Central memory CD8-positive, alpha-beta T cell (primary cell): ENCODE measurements at regions not wholly inside any gene's neighbourhood (a gene's known extent, or its start where the extent isn't known, plus 50 kb on each side); places are given as distances from the start of the nearest gene placed in this dataset.

Experiments used
- ATAC-seq: fragments of 150-1000 bp; cut with Tn5 transposase; replicated peaks from 2 replicates; pipeline ENCODE4 v1.10.0; 2022; ENCODE audit warnings: mild to moderate bottlenecking, moderate FRiP score, moderate number of reproducible peaks; ENCODE audit not compliant: poor library complexity, severe bottlenecking; ENCODE audit errors: extremely low read depth
- DNase-seq, 2 donors: peaks; one replicate each; pipeline ENCODE4 v3.0.0; 2021; ENCODE audit warnings: low spot score in 2 of 2
- H3K27ac Mint-ChIP-seq: one replicate; pipeline ENCODE4 v1.8.0; 2022; ENCODE audit warnings: low read depth, mild to moderate bottlenecking, moderate library complexity, mixed read lengths
- H3K27me3 Mint-ChIP-seq: one replicate; pipeline ENCODE4 v1.8.0; 2022; ENCODE audit warnings: mixed read lengths
- H3K36me3 Mint-ChIP-seq: one replicate; pipeline ENCODE4 v1.8.0; 2022; ENCODE audit warnings: mild to moderate bottlenecking, moderate library complexity, mixed read lengths; ENCODE audit not compliant: insufficient read depth
- H3K4me1 Mint-ChIP-seq: one replicate; pipeline ENCODE4 v1.8.0; 2022; ENCODE audit warnings: mixed read lengths
- H3K4me3 Mint-ChIP-seq: one replicate; pipeline ENCODE4 v1.8.0; 2022; ENCODE audit warnings: mild to moderate bottlenecking, moderate library complexity, mixed read lengths
- H3K9me3 Mint-ChIP-seq: one replicate; pipeline ENCODE4 v1.8.0; 2022; ENCODE audit warnings: mixed read lengths

DNA sequence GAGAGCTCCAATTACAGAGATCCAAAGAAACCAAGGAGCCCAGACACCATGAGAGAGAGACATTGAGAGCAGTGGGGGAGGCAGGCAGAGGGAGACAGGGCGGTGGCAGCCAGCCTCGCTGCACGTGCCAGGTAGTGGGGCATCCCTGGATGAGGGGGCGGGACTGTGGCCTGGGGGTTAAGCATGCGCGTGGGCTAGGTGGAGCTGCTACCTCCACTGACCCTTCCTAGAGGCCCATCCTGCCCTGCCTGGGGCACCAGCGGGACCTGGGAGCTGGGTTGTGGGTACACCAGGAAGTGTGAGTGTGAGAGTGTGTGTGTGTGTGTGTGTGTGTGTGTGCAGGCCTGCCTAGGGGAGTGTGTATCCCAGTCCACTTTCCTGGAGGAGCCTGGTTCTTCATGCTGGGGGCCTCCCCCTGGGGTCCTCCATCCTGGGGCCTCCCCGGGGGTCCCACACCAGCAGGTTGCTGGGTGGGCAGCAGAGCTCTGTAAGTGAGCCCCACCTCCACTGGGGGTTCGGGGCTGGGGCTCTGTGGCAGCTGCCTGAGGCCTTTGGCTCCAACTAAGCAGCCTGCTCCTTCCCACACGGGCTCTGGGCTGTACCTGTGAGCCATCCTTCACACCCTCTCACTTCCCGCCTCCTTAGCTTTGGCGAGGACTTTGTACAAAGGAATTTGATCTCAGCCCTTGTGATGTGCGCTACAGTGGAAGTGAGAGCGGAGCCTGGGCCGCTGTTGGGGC lies 127.4 kb downstream of the IRF8 start:
- peaks cover 2% of the 10 kb centered on the region for H3K36me3 Mint-ChIP-seq
- no peak for ATAC-seq
- H3K27me3 Mint-ChIP-seq = peaks cover 56% of the 10 kb centered on the region
- no peak for DNase-seq
- no peak overlapping the region for H3K4me3 Mint-ChIP-seq
- H3K4me1 Mint-ChIP-seq = no peaks in the 10 kb centered on the region
- H3K9me3 Mint-ChIP-seq = peaks cover 15% of the 10 kb centered on the region
- no peak overlapping the region for H3K27ac Mint-ChIP-seq

DNA sequence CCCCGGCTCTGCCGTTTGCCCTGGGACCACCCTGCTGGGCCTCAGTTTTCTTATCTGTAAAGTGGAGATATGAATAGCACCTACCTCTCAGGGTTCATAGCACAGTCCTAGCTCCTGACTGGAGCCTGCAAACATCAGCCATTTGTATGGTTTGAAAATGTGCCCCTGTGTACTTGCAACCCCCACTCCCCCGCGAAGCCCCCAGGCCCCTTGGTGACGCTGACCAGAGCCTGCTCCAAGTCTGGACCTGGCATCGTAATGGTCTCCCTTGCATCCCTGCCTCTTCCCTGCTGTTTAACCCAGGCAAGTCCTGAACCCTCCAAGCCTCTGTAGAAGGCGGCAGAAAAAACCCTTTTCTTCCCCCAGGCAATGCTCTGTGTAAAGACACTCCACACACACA lies 128.0 kb downstream of the IRF8 start:
- H3K4me1 Mint-ChIP-seq = no peaks in the 10 kb centered on the region

DNA sequence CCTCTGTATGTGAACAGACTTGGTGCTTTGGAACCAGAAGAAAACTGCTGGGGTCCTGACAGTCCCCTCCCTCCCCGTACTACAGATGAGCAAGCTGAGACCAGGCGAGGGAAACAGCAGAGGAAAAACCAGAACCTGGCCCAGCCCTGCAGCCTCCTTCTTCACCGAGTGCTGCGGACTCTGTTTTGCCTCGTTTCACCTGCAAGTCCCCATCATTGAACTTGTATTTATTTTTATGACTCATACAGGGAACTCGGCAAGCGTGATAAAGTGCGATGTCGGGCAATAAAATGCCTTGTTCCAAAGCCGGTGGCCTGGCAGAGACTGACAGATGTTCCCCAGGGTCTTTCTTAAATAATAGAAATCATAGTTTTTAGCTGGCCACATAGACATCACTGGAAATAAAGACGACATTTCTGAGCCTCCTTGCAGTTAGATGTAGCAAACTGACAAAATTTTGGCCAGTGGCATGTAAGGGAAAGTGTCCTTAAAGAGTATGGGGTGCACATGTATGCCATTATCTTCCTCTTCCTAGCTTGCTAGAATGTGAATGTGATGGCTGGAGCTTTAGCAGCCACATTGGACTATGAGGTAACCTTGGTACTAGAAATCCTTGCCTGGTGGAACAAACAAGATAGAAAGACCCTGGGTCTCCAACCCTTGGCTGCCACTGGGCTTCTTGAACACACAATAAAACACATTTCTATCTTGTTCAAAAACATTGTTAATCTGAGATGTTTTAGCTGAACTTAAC lies 128.6 kb downstream of the IRF8 start:
- H3K9me3 Mint-ChIP-seq = peaks cover 15% of the 10 kb centered on the region
- peaks cover 64% of the 10 kb centered on the region for H3K27me3 Mint-ChIP-seq
- no peak overlapping the region for H3K4me3 Mint-ChIP-seq
- H3K4me1 Mint-ChIP-seq = no peaks in the 10 kb centered on the region
- ATAC-seq (no peak), DNase-seq (no peak)
- H3K27ac Mint-ChIP-seq = no peak overlapping the region
- peaks cover 2% of the 10 kb centered on the region for H3K36me3 Mint-ChIP-seq

More for the DNA sequence above, 128.0 kb downstream of the IRF8 start:
- Mint-ChIP-seq H3K9me3 (peaks cover 15% of the 10 kb centered on the region), H3K4me3 (no peak overlapping the region), H3K27ac (no peak overlapping the region), H3K27me3 (peaks cover 58% of the 10 kb centered on the region), H3K36me3 (peaks cover 2% of the 10 kb centered on the region)
- ATAC-seq (no peak), DNase-seq (no peak)

GRCh38 chr16:86029131-86029741 lies 130.3 kb downstream of the IRF8 start:
- DNase-seq (no peak), ATAC-seq (no peak)
- no peak overlapping the region for H3K27ac Mint-ChIP-seq
- H3K36me3 Mint-ChIP-seq = no peaks in the 10 kb centered on the region
- no peaks in the 10 kb centered on the region for H3K4me1 Mint-ChIP-seq
- peaks cover 7% of the 10 kb centered on the region for H3K9me3 Mint-ChIP-seq
- H3K4me3 Mint-ChIP-seq = no peak overlapping the region
- H3K27me3 Mint-ChIP-seq = peaks cover 78% of the 10 kb centered on the region

- ATAC-seq (no peak), DNase-seq (no peak)
- no peaks in the 10 kb centered on the region for H3K36me3 Mint-ChIP-seq
- no peaks in the 10 kb centered on the region for H3K4me1 Mint-ChIP-seq
- no peak overlapping the region for H3K27ac Mint-ChIP-seq
- H3K27me3 Mint-ChIP-seq = peaks cover 79% of the 10 kb centered on the region
- peaks cover 3% of the 10 kb centered on the region for H3K9me3 Mint-ChIP-seq
- no peak overlapping the region for H3K4me3 Mint-ChIP-seq
Observed at GRCh38 chr16:86030116-86030515, 131.2 kb downstream of the IRF8 start.

GRCh38 chr16:86031141-86031678 lies 132.2 kb downstream of the IRF8 start:
- no peak overlapping the region for H3K27ac Mint-ChIP-seq
- no peaks in the 10 kb centered on the region for H3K36me3 Mint-ChIP-seq
- H3K4me1 Mint-ChIP-seq = no peaks in the 10 kb centered on the region
- ATAC-seq = no peak
- peaks cover 74% of the 10 kb centered on the region for H3K27me3 Mint-ChIP-seq
- H3K4me3 Mint-ChIP-seq = no peak overlapping the region
- H3K9me3 Mint-ChIP-seq = no peaks in the 10 kb centered on the region
- DNase-seq = no peak

DNA sequence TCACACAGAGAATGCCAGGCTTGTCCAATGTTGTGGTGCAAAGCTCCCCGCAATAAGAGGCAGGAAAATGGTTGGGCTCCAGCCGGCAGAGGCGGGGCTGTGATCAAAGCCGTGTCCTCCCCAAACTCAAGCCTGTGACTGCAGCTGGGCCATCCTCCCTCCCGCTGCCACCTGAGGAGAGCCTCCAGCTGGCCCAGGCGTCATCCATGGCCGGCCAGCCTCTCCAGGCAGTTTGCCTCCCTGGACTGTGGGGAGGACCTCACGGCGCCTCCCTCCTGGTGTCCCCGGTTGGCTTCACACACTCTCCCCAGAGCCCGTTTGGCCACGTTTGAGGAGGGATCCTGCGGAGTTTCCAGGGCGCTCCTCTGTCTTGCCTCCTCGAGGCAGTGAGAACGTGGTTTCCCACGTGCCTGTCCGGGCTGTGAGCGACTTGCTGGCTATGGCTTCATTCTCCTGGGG lies 134.1 kb downstream of the IRF8 start:
- H3K4me3 Mint-ChIP-seq = no peak overlapping the region
- peaks cover 60% of the 10 kb centered on the region for H3K27me3 Mint-ChIP-seq
- no peaks in the 10 kb centered on the region for H3K9me3 Mint-ChIP-seq
- H3K4me1 Mint-ChIP-seq = no peaks in the 10 kb centered on the region
- H3K36me3 Mint-ChIP-seq = no peaks in the 10 kb centered on the region
- ATAC-seq = no peak
- no peak overlapping the region for H3K27ac Mint-ChIP-seq
- no peak for DNase-seq

DNA sequence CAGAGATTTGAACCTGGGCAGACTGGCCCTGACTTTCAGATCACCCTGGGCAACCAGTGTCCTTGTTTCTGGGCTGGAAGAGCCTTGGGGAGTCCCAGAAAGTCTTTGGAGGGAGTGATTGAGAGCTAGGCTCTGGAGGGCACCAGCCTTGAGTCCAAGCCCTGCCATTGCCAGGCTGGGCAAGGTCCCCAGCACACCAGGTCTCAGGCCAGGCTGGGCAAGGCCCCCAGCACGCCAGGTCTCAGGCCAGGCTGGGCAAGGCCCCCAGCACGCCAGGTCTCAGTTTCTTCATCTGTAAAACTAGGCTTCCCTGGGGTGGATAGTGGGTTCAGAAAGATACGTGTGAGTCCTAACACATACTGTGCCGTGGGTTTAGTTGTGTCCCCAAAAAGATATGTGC lies 135.0 kb downstream of the IRF8 start:
- no peaks in the 10 kb centered on the region for H3K4me1 Mint-ChIP-seq
- no peaks in the 10 kb centered on the region for H3K36me3 Mint-ChIP-seq
- H3K27me3 Mint-ChIP-seq = peaks cover 52% of the 10 kb centered on the region
- no peaks in the 10 kb centered on the region for H3K9me3 Mint-ChIP-seq
- ATAC-seq = no peak
- H3K27ac Mint-ChIP-seq = no peak overlapping the region
- DNase-seq = no peak
- H3K4me3 Mint-ChIP-seq = no peak overlapping the region

DNA sequence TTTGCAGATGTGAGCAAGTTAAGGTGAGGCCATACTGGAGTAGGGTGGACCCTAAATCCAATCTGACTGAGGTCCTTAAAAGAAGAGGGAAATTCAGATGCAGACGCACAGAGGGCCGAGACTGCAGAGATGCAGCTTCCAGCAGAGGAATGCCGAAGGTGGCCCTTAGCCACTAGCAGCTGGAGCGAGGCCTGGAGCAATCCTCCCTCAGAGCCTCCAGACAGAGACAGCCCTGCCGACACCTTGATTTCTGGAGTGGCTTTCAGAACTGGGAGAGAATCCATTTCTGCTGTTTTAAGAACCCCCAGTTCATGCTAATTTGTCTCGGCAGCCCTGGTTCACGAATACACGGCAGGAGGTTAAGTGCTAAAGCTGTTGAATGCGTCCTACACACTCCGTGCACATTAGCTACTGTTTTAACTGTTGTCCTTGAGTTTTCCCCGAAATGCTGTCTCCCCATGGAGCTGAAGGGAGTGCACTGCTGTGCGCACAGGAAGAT lies 135.5 kb downstream of the IRF8 start:
- Mint-ChIP-seq H3K36me3 (no peaks in the 10 kb centered on the region), H3K4me3 (no peak overlapping the region), H3K27ac (no peak overlapping the region), H3K9me3 (no peaks in the 10 kb centered on the region), H3K27me3 (peaks cover 48% of the 10 kb centered on the region), H3K4me1 (no peaks in the 10 kb centered on the region)
- DNase-seq (no peak), ATAC-seq (no peak)

GRCh38 chr16:86035906-86036305 lies 136.9 kb downstream of the IRF8 start:
- H3K27me3 Mint-ChIP-seq = peaks cover 50% of the 10 kb centered on the region
- no peaks in the 10 kb centered on the region for H3K4me1 Mint-ChIP-seq
- H3K9me3 Mint-ChIP-seq = no peaks in the 10 kb centered on the region
- no peak for DNase-seq
- peaks cover 1% of the 10 kb centered on the region for H3K36me3 Mint-ChIP-seq
- ATAC-seq = no peak
- H3K27ac Mint-ChIP-seq = no peak overlapping the region
- no peak overlapping the region for H3K4me3 Mint-ChIP-seq

DNA sequence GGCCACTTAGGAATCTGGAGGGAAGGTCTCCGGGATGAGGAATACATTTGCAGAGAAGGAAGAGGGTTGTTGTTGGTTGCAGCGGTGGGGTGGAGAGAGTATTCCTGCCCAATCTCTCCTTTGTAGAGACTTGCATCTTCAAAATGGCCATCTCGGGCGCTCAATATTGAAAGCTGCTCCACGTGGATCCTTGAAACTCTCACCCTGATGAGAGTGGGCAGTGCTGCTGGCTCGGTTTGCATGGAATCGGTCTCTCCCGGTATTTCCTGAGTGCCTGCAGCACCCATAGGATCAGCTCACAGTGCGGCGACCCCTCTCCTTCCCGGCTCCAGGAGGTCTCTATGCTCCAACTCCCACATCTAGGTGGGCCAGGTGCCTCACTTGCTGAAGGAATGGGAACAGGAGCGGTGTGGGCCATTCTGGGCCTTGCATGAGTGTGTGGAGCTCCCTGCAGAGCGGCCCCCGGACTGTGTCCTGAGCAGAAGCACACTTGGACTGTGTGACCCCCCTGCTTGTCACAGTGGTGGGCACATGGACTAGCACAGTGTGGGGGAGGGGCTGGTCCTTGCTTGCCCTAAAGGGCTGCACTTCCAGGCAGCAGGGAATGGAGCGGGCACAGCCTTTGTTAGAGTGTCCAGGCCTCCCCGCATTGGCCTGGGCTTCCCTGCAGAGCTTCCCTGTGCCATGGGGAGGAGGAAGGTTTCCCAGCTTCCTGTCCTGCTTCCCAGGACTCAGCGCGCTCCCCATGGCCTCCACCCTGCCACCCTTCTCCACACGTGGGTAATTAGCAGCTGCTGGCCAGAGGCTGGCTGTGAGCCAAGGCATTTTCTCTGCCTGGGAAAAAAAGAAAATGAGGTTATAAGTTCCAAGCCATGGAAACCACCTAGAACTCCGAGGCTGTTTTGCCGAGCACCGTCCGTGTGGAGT lies 139.3 kb downstream of the IRF8 start:
- Mint-ChIP-seq H3K36me3 (peaks cover 1% of the 10 kb centered on the region), H3K27ac (no peak overlapping the region), H3K27me3 (peaks cover 40% of the 10 kb centered on the region), H3K4me1 (no peaks in the 10 kb centered on the region), H3K9me3 (no peaks in the 10 kb centered on the region), H3K4me3 (no peak overlapping the region)
- ATAC-seq (no peak), DNase-seq (no peak)

GRCh38 chr16:86038926-86039310 lies 140.0 kb downstream of the IRF8 start:
- no peak overlapping the region for H3K4me3 Mint-ChIP-seq
- peaks cover 40% of the 10 kb centered on the region for H3K27me3 Mint-ChIP-seq
- no peaks in the 10 kb centered on the region for H3K9me3 Mint-ChIP-seq
- no peak for DNase-seq
- H3K27ac Mint-ChIP-seq = no peak overlapping the region
- no peaks in the 10 kb centered on the region for H3K4me1 Mint-ChIP-seq
- H3K36me3 Mint-ChIP-seq = peaks cover 1% of the 10 kb centered on the region
- no peak for ATAC-seq
